ENCODE measurements at regions not wholly inside any gene's neighbourhood (a gene's known extent, or its start where the extent isn't known, plus 50 kb on each side); places are given as distances from the start of the nearest gene placed in this dataset.

DNA sequence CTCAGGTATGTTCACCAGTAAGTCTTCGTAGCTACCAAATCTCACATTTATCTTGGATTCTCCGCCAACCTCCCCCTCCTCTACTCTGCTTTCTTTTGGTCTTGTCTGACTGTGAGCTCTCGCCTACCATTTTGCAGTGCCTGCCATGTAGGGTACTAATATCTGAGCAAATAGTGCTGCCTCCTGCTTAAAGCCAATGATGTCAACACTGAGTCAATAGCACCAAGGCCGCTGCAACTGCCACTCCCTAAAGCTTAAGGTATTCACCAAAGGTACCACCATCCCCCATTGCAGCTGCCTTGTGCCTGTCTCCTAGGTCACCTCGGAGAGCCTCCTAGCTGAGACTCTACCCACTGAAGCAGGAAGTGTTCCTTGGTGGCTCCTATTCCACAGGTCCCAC is 114.8 kb upstream of the FUT8 start:
- TF ChIP-seq CTCF (IDR thresholded peaks at IDR 0.05) (no peak), POLR2A (IDR thresholded peaks at IDR 0.05; ENCODE audit: low read depth) (no peak)

All from esophagus muscularis mucosa (tissue), 3 donors.